ENCODE measurements at regions not wholly inside any gene's neighbourhood (a gene's known extent, or its start where the extent isn't known, plus 50 kb on each side); places are given as distances from the start of the nearest gene placed in this dataset.

- no peak overlapping the region for H3K9ac ChIP-seq (ENCODE audit: low read length)
- H3K27me3 ChIP-seq (ENCODE audit: insufficient read depth, low read length) = no peaks in the 10 kb centered on the region
- DNase-seq (ENCODE audit: low read depth) (no peak), FAIRE-seq (no peak)
- H3K4me3 ChIP-seq (ENCODE audit: insufficient read depth, low read depth, low read length) = no peak overlapping the region
- H3K79me2 ChIP-seq (ENCODE audit: insufficient read depth, low read length) = no peaks in the 10 kb centered on the region
- H3K4me1 ChIP-seq (ENCODE audit: insufficient read depth, low read length) = no peaks in the 10 kb centered on the region
- H2AFZ ChIP-seq (ENCODE audit: low read depth, low read length) = no peak overlapping the region
- no peak overlapping the region for H3K4me2 ChIP-seq (ENCODE audit: low read length)
- Mint-ChIP-seq H3K4me1 (ENCODE audit: low read depth, unreplicated experiment) (peaks cover 8% of the 10 kb centered on the region), H3K27me3 (ENCODE audit: low read depth, unreplicated experiment) (no peaks in the 10 kb centered on the region), H3K9me3 (ENCODE audit: unreplicated experiment) (no peaks in the 10 kb centered on the region), H3K27ac (ENCODE audit: unreplicated experiment) (no peak overlapping the region), H3K4me3 (ENCODE audit: unreplicated experiment) (no peak overlapping the region), H3K36me3 (ENCODE audit: low read depth, unreplicated experiment) (no peaks in the 10 kb centered on the region)
- no peak for TF ChIP-seq CTCF (IDR thresholded peaks at IDR 0.05; ENCODE audit: insufficient read depth, low read depth, low read length)
- H3K27ac ChIP-seq (ENCODE audit: low read depth, low read length) = no peak overlapping the region
- no peaks in the 10 kb centered on the region for H4K20me1 ChIP-seq (ENCODE audit: insufficient read depth, low read length)
- H3K36me3 ChIP-seq (ENCODE audit: insufficient read depth, low read length) = no peaks in the 10 kb centered on the region
- no peaks in the 10 kb centered on the region for H3K9me3 ChIP-seq (ENCODE audit: insufficient read depth, low read depth, low read length)
These were observed 111.2 kb upstream of the SLC35B3 start for GRCh38 chr6:8546496-8546895.

- TF ChIP-seq CTCF (IDR thresholded peaks at IDR 0.05; ENCODE audit: insufficient read depth, low read depth, low read length) = no peak
- no peak for TF ChIP-seq EZH2 (IDR thresholded peaks at IDR 0.05; ENCODE audit: insufficient read depth, low read length)
- H3K27ac Mint-ChIP-seq (ENCODE audit: unreplicated experiment) = no peak overlapping the region
- H3K9me3 Mint-ChIP-seq (ENCODE audit: unreplicated experiment) = peaks cover under 1% of the 10 kb centered on the region
- no peaks in the 10 kb centered on the region for H3K36me3 Mint-ChIP-seq (ENCODE audit: low read depth, unreplicated experiment)
- H2AFZ ChIP-seq (ENCODE audit: low read depth, low read length) = no peak overlapping the region
- H3K4me3 Mint-ChIP-seq (ENCODE audit: unreplicated experiment) = no peak overlapping the region
- H4K20me1 ChIP-seq (ENCODE audit: insufficient read depth, low read length) = no peaks in the 10 kb centered on the region
- FAIRE-seq (no peak), DNase-seq (ENCODE audit: low read depth) (no peak)
- no peak overlapping the region for H3K9ac ChIP-seq (ENCODE audit: low read length)
- H3K79me2 ChIP-seq (ENCODE audit: insufficient read depth, low read length) = no peaks in the 10 kb centered on the region
- no peak overlapping the region for H3K4me3 ChIP-seq (ENCODE audit: insufficient read depth, low read depth, low read length)
- H3K36me3 ChIP-seq (ENCODE audit: insufficient read depth, low read length) = no peaks in the 10 kb centered on the region
- H3K27ac ChIP-seq (ENCODE audit: low read depth, low read length) = no peak overlapping the region
- no peaks in the 10 kb centered on the region for H3K4me1 ChIP-seq (ENCODE audit: insufficient read depth, low read length)
- H3K27me3 Mint-ChIP-seq (ENCODE audit: low read depth, unreplicated experiment) = no peaks in the 10 kb centered on the region
- H3K9me3 ChIP-seq (ENCODE audit: insufficient read depth, low read depth, low read length) = no peaks in the 10 kb centered on the region
- H3K4me1 Mint-ChIP-seq (ENCODE audit: low read depth, unreplicated experiment) = peaks cover 8% of the 10 kb centered on the region
- H3K27me3 ChIP-seq (ENCODE audit: insufficient read depth, low read length) = no peaks in the 10 kb centered on the region
- no peak overlapping the region for H3K4me2 ChIP-seq (ENCODE audit: low read length)
These were observed 110.0 kb upstream of the SLC35B3 start for GRCh38 chr6:8545336-8545735.

GRCh38 chr6:8543714-8544113, 108.4 kb upstream of the SLC35B3 start:
- Histone ChIP-seq H3K79me2 (ENCODE audit: insufficient read depth, low read length) (no peaks in the 10 kb centered on the region), H3K27me3 (ENCODE audit: insufficient read depth, low read length) (no peaks in the 10 kb centered on the region), H3K36me3 (ENCODE audit: insufficient read depth, low read length) (no peaks in the 10 kb centered on the region), H3K9ac (ENCODE audit: low read length) (no peak overlapping the region), H3K4me1 (ENCODE audit: insufficient read depth, low read length) (no peaks in the 10 kb centered on the region), H3K27ac (ENCODE audit: low read depth, low read length) (no peak overlapping the region), H3K4me2 (ENCODE audit: low read length) (no peak overlapping the region), H3K9me3 (ENCODE audit: insufficient read depth, low read depth, low read length) (no peaks in the 10 kb centered on the region), H4K20me1 (ENCODE audit: insufficient read depth, low read length) (no peaks in the 10 kb centered on the region), H3K4me3 (ENCODE audit: insufficient read depth, low read depth, low read length) (no peak overlapping the region), H2AFZ (ENCODE audit: low read depth, low read length) (no peak overlapping the region)
- H3K4me3 Mint-ChIP-seq (ENCODE audit: unreplicated experiment) = no peak overlapping the region
- FAIRE-seq (no peak), DNase-seq (ENCODE audit: low read depth) (no peak)
- no peak for TF ChIP-seq EZH2 (IDR thresholded peaks at IDR 0.05; ENCODE audit: insufficient read depth, low read length)
- no peak for TF ChIP-seq CTCF (IDR thresholded peaks at IDR 0.05; ENCODE audit: insufficient read depth, low read depth, low read length)
- no peaks in the 10 kb centered on the region for H3K4me1 Mint-ChIP-seq (ENCODE audit: low read depth, unreplicated experiment)
- peaks cover 3% of the 10 kb centered on the region for H3K9me3 Mint-ChIP-seq (ENCODE audit: unreplicated experiment)
- no peaks in the 10 kb centered on the region for H3K27me3 Mint-ChIP-seq (ENCODE audit: low read depth, unreplicated experiment)
- no peak overlapping the region for H3K27ac Mint-ChIP-seq (ENCODE audit: unreplicated experiment)
- H3K36me3 Mint-ChIP-seq (ENCODE audit: low read depth, unreplicated experiment) = no peaks in the 10 kb centered on the region
